Stomach (tissue), 8 donors: ENCODE measurements at regions not wholly inside any gene's neighbourhood (a gene's known extent, or its start where the extent isn't known, plus 50 kb on each side); places are given as distances from the start of the nearest gene placed in this dataset.
"Not testable (repeated sequence)": the region's sequence is repeated elsewhere in the genome, so short reads cannot be mapped to it uniquely, and the experiment has no call there.

Experiments used
- DNase-seq, 2 donors: peaks; one replicate each; pipeline versions ENCODE4 v3.0.0 to v3.0.0-alpha.2; 2013 to 2019
- H3K27ac ChIP-seq, 5 donors: fragments of 200-600 bp in 4 of 5; sonication (generic) in 4 of 5; one replicate each; pipeline ENCODE4 v1.5.1; 2013 to 2019; ENCODE audit warnings: mild to moderate bottlenecking in 1 of 5, moderate library complexity in 1 of 5
- H3K27me3 ChIP-seq, 3 donors: fragments of 200-600 bp; sonication (generic); one replicate each; pipeline ENCODE4 v1.5.1; 2017 to 2019; ENCODE audit warnings: mixed run types in 1 of 3
- H3K36me3 ChIP-seq, 4 donors: fragments of 200-600 bp; sonication (generic); 1 replicate in 3 of 4; 2 replicates in 1 of 4; pipeline ENCODE4 v1.5.1; 2016 to 2019
- H3K4me1 ChIP-seq, 4 donors: fragments of 200-600 bp; sonication (generic); one replicate each; pipeline ENCODE4 v1.5.1; 2016 to 2019
- H3K4me3 ChIP-seq, 4 donors: fragments of 200-600 bp; sonication (generic) in 3 of 4; one replicate each; pipeline ENCODE4 v1.5.1; 2016 to 2019; ENCODE audit warnings: mild to moderate bottlenecking in 1 of 4
- H3K9me3 ChIP-seq, 4 donors: fragments of 200-600 bp; sonication (generic); one replicate each; pipeline ENCODE4 v1.5.1; 2016 to 2019
- CTCF ChIP-seq, 7 experiments: fragments of 450-650 bp in 4 of 7; fragments of 200-600 bp in 3 of 7; sonication (generic) in 3 of 7; IDR thresholded peaks; one replicate each; pipeline ENCODE4 v1.5.1; 2016 to 2019; ENCODE audit warnings: antibody characterized with exemption in 7 of 7, control low read depth in 2 of 7, mild to moderate bottlenecking in 1 of 7
- EP300 ChIP-seq: sonication (generic); formaldehyde crosslinking; IDR thresholded peaks from one replicate; pipeline ENCODE4 v1.6.1; 2017; ENCODE audit warnings: antibody characterized with exemption
- POLR2A ChIP-seq, 4 donors: fragments of 450-650 bp; IDR thresholded peaks; one replicate each; pipeline ENCODE4 v1.6.1; 2016; ENCODE audit warnings: antibody characterized with exemption in 4 of 4, control low read depth in 2 of 4, mild to moderate bottlenecking in 1 of 4, moderate library complexity in 1 of 4
- POLR2AphosphoS5 ChIP-seq, 3 donors: sonication (generic); formaldehyde crosslinking; IDR thresholded peaks; one replicate each; pipeline ENCODE4 v1.6.1; 2016; ENCODE audit warnings: antibody characterized with exemption in 3 of 3
- WGBS, 5 donors: extraction: QIAGEN DNeasy Blood & Tissue Kit in 3 of 5; methylation state at CpG; one replicate each; pipeline versions ENCODE4 v1.1.5 to v1.1.7; 2013 to 2018; 5-methylcytosine and 5-hydroxymethylcytosine counted together
- intact Hi-C: fragments of 100-400 bp; cut with DNase I; formaldehyde crosslinking; loops from one replicate; pipeline ENCODE4 v1.15.1; 2023; ENCODE audit warnings: low total_unique reads
- donor health status: healthy with polysubstance abuse.
- donor health status: Bipolar disorder and iron deficiency.
- donor health status: healthy.

- 68 to 76% (median 69%) methylated on average over 4 of the region's 4 CpGs for WGBS, 5 donors
- Histone ChIP-seq H3K4me1 (peaks cover 0 to 14% (median 6%) of the 10 kb centered on the region in 4 donors), H3K4me3 (no peak overlapping the region), H3K27ac (peak overlapping the region in 1 of 5 donors; percentile 9), H3K27me3 (no peaks in the 10 kb centered on the region), H3K36me3 (no peaks in the 10 kb centered on the region), H3K9me3 (peaks cover 0 to 3% (median 0%) of the 10 kb centered on the region in 4 donors)
- DNase-seq = no peak
- TF ChIP-seq CTCF (IDR thresholded peaks at IDR 0.05) (no peak), EP300 (no peak), POLR2AphosphoS5 (IDR thresholded peaks at IDR 0.05) (no peak), POLR2A (IDR thresholded peaks at IDR 0.05) (no peak)
- intact Hi-C loops = no loop called here
Measured at GRCh38 chr13:110981379-110981778, 66.5 kb upstream of the ANKRD10 start.

GRCh38 chr13:110980921-110981320 lies 66.1 kb upstream of the ANKRD10 start:
- DNase-seq = no peak
- Histone ChIP-seq H3K9me3 (peaks cover 0 to 3% (median 0%) of the 10 kb centered on the region in 4 donors), H3K4me3 (no peak overlapping the region), H3K4me1 (peaks cover 0 to 14% (median 6%) of the 10 kb centered on the region in 4 donors), H3K27ac (no peak overlapping the region), H3K36me3 (no peaks in the 10 kb centered on the region), H3K27me3 (no peaks in the 10 kb centered on the region)
- intact Hi-C loops = no loop called here
- TF ChIP-seq POLR2A (IDR thresholded peaks at IDR 0.05) = no peak
- WGBS, 5 donors = 53 to 76% (median 70%) methylated on average over 3 of the region's 3 CpGs

- H3K27ac ChIP-seq, DNase-seq, H3K36me3 ChIP-seq, H3K9me3 ChIP-seq, intact Hi-C loops, H3K4me3 ChIP-seq, H3K27me3 ChIP-seq: not testable (repeated sequence)
- 85 to 93% (median 89%) methylated on average over 5 of the region's 5 CpGs for WGBS, 5 donors
- peaks cover 0 to 14% (median 6%) of the 10 kb centered on the region in 4 donors for H3K4me1 ChIP-seq
Measured at GRCh38 chr13:110979149-110979548, 64.3 kb upstream of the ANKRD10 start.

GRCh38 chr13:110978390-110978789 lies 63.5 kb upstream of the ANKRD10 start:
- Histone ChIP-seq H3K9me3 (peaks cover 0 to 6% (median 0%) of the 10 kb centered on the region in 4 donors), H3K27me3 (no peaks in the 10 kb centered on the region), H3K4me1 (peaks cover 0 to 14% (median 6%) of the 10 kb centered on the region in 4 donors), H3K36me3 (no peaks in the 10 kb centered on the region), H3K27ac (no peak overlapping the region), H3K4me3 (no peak overlapping the region)
- no peak for TF ChIP-seq CTCF (IDR thresholded peaks at IDR 0.05)
- no peak for DNase-seq
- intact Hi-C loops = no loop called here

DNA sequence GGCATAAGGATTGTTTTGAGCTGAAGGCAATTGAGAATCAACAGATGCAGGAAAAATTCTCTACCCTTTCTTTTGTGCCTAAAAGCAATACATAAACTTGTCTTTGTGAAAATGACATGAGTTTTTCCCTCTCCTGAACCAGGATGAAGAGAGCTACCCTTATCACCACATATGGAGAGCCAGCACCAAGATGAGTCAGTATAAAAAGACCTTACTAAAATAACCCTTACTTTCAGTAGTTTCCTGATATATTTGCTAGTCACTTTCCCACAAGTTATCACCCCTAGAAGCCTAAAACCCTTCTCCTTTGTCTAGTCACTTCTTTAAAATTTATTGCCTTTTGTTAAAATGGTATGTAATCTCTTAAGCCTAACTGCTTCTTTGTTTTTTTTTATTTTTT lies 61.9 kb upstream of the ANKRD10 start:
- DNase-seq = no peak
- Histone ChIP-seq H3K4me1 (peaks cover 0 to 10% (median 2%) of the 10 kb centered on the region in 4 donors), H3K27ac (no peak overlapping the region), H3K36me3 (no peaks in the 10 kb centered on the region), H3K4me3 (no peak overlapping the region), H3K27me3 (no peaks in the 10 kb centered on the region), H3K9me3 (peaks cover 0 to 11% (median 0%) of the 10 kb centered on the region in 4 donors)
- intact Hi-C loops = no loop called here
- TF ChIP-seq POLR2A (IDR thresholded peaks at IDR 0.05) (no peak), EP300 (no peak), CTCF (IDR thresholded peaks at IDR 0.05) (no peak), POLR2AphosphoS5 (IDR thresholded peaks at IDR 0.05) (no peak)
